OCI-LY7 (cell line): ENCODE measurements at regions not wholly inside any gene's neighbourhood (a gene's known extent, or its start where the extent isn't known, plus 50 kb on each side); places are given as distances from the start of the nearest gene placed in this dataset.

Experiments used
- CTCF ChIP-seq: fragments of 200-600 bp; sonication (generic); conservative IDR thresholded peaks from 2 replicates; pipeline ENCODE4 v1.5.1; 2014; ENCODE audit warnings: mild to moderate bottlenecking, antibody characterized with exemption, low read length, moderate library complexity, mixed read lengths
- EZH2phosphoT487 ChIP-seq: fragments of 200-600 bp; sonication (generic); IDR thresholded peaks from 2 replicates; pipeline ENCODE4 v1.6.1; 2018; ENCODE audit warnings: low read depth, borderline replicate concordance, mild to moderate bottlenecking, mixed run types, antibody characterized with exemption, low read length, moderate library complexity, mixed read lengths

- TF ChIP-seq CTCF, result no peak
- no peak for TF ChIP-seq EZH2phosphoT487
Observed at GRCh38 chr1:199878823-199879222, 148.7 kb upstream of the NR5A2 start.
